ENCODE measurements at regions not wholly inside any gene's neighbourhood (a gene's known extent, or its start where the extent isn't known, plus 50 kb on each side); places are given as distances from the start of the nearest gene placed in this dataset.

DNA sequence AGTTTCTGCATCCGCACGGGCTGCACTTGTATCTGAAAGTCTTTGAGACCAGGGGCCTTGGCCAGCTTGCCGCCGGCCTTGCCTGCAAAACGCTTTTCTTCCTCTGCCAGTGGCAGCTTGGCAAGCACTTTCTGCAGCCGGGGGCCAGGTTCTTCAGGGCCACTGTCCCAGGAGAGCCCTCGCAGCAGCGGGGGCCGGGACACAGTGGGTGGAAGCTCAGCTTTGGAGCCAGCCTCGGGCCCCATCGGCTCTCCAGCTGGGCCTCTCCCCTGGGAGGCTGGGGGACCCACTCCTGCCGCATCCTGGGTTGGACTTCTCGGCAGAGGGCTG is 57.5 kb upstream of the LYVE1 start:
- no TSS peak for BruUV-seq (replicated peaks)
- DNase-seq (ENCODE audit: low read depth, low spot score) (no peak), FAIRE-seq (no peak), ATAC-seq (no peak)
- Histone ChIP-seq H4K20me1 (ENCODE audit: control insufficient read depth, insufficient read depth) (no peaks in the 10 kb centered on the region), H3K4me3 (no peak overlapping the region), H3K4me2 (ENCODE audit: control insufficient read depth, insufficient read depth) (no peak overlapping the region), H2AFZ (ENCODE audit: control insufficient read depth, low read depth, low read length) (no peak overlapping the region), H3K4me1 (ENCODE audit: control insufficient read depth, insufficient read depth, low read length) (no peaks in the 10 kb centered on the region), H3K9me3 (replicated peaks; ENCODE audit: control insufficient read depth, insufficient read depth, low read length) (no peaks in the 10 kb centered on the region), H3K27ac (ENCODE audit: control insufficient read depth, insufficient read depth) (no peak overlapping the region), H3K27me3 (replicated peaks in 1 of 2; ENCODE audit: control insufficient read depth in 2 of 2, insufficient read depth in 2 of 2, low read length in 1 of 2) (peaks cover 0 to 2% of the 10 kb centered on the region in 2 experiments; a peak in 3 of 4 replicates), H3K36me3 (ENCODE audit: control insufficient read depth in 2 of 2, insufficient read depth in 2 of 2, low read length in 1 of 2) (no peaks in the 10 kb centered on the region), H3K9ac (ENCODE audit: control insufficient read depth, insufficient read depth, low read length) (no peak overlapping the region), H3K79me2 (ENCODE audit: control insufficient read depth, insufficient read depth, low read length) (no peaks in the 10 kb centered on the region)
- intact Hi-C loops (cut with micrococcal nuclease; ENCODE audit: unreplicated experiment): loop anchor here (2.0 kb wide), 1 partner anchor 29 kb away; no protein-coding TSS in a partner anchor
- in situ Hi-C loops (cut with MboI): loop anchor here (10.0 kb wide), 1 partner anchor 109 kb away; no protein-coding TSS in a partner anchor
- ChIA-PET POLR2A (no interaction called here), SMC1A (ENCODE audit: uncharacterized antibody, unreplicated experiment) (interaction anchor here (0.7 to 4.1 kb wide), 6 partner anchors 10 to 212 kb away, joined by 3 to 25 read pairs (median 6); no protein-coding TSS in a partner anchor), RAD21 (ENCODE audit: unreplicated experiment) (interaction anchor here (0.6 to 5.7 kb wide), 7 partner anchors 21 to 418 kb away, joined by 3 to 34 read pairs (median 4); no protein-coding TSS in a partner anchor), CTCF (interaction anchor here (0.6 to 8.4 kb wide), 11 partner anchors 9 to 222 kb away, joined by 3 to 66 read pairs (median 4); no protein-coding TSS in a partner anchor)
- WGBS (ENCODE audit: insufficient coverage, insufficient replicate concordance, low lambda C conversion rate, missing lambda C conversion rate): 64% methylated on average over 11 of the region's 13 CpGs
- TF ChIP-seq ETV6 (conservative IDR thresholded peaks at IDR 0.05 in 1 of 2, IDR thresholded peaks at IDR 0.05 in 1 of 2; ENCODE audit: borderline replicate concordance in 1 of 2, low read depth in 1 of 2): no peak
- no peak for TF ChIP-seq IKZF2 (IDR thresholded peaks at IDR 0.05)
- TF ChIP-seq RELA (IDR thresholded peaks at IDR 0.05; ENCODE audit: borderline replicate concordance, partially characterized antibody): no peak
- TF ChIP-seq SP1 (IDR thresholded peaks at IDR 0.05; ENCODE audit: low read depth, low read length): no peak
- TF ChIP-seq SIN3A (IDR thresholded peaks at IDR 0.05; ENCODE audit: low read depth, low read length): no peak
- no peak for TF ChIP-seq LARP7 (IDR thresholded peaks at IDR 0.05)
- no peak for TF ChIP-seq SUPT20H (IDR thresholded peaks at IDR 0.05; ENCODE audit: borderline replicate concordance, control insufficient read depth, low read depth, low read length)
- TF ChIP-seq, protein P1, sequence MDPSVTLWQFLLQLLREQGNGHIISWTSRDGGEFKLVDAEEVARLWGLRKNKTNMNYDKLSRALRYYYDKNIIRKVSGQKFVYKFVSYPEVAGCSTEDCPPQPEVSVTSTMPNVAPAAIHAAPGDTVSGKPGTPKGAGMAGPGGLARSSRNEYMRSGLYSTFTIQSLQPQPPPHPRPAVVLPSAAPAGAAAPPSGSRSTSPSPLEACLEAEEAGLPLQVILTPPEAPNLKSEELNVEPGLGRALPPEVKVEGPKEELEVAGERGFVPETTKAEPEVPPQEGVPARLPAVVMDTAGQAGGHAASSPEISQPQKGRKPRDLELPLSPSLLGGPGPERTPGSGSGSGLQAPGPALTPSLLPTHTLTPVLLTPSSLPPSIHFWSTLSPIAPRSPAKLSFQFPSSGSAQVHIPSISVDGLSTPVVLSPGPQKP (IDR thresholded peaks at IDR 0.05; ENCODE audit: low read depth, low read length): no peak
- TF ChIP-seq YY1 (IDR thresholded peaks at IDR 0.05; ENCODE audit: low read depth, low read length): no peak
- TF ChIP-seq BHLHE40 (IDR thresholded peaks at IDR 0.05; ENCODE audit: borderline replicate concordance in 1 of 2, low read depth in 2 of 2, low read length in 1 of 2): no peak
- no peak for TF ChIP-seq RCOR1 (conservative IDR thresholded peaks at IDR 0.05; ENCODE audit: low read depth, low read length)
- no peak for TF ChIP-seq SMAD5 (IDR thresholded peaks at IDR 0.05; ENCODE audit: low read depth)
- no peak for TF ChIP-seq NFXL1 (IDR thresholded peaks at IDR 0.05; ENCODE audit: borderline replicate concordance)
- TF ChIP-seq NRF1 (conservative IDR thresholded peaks at IDR 0.05; ENCODE audit: low read depth, low read length): no peak
- TF ChIP-seq PML (IDR thresholded peaks at IDR 0.05; ENCODE audit: low read length): no peak
- no peak for TF ChIP-seq EGR1 (IDR thresholded peaks at IDR 0.05; ENCODE audit: borderline replicate concordance in 1 of 2, low read depth in 2 of 2, low read length in 2 of 2)
- no peak for TF ChIP-seq WRNIP1 (IDR thresholded peaks at IDR 0.05; ENCODE audit: borderline replicate concordance, low read depth, low read length)

Measured in GM12878 (cell line).